Calu3 (cell line): ENCODE measurements at regions not wholly inside any gene's neighbourhood (a gene's known extent, or its start where the extent isn't known, plus 50 kb on each side); places are given as distances from the start of the nearest gene placed in this dataset.

Experiments
- BruUV-seq: library from RNA; stranded (reverse); fragments of 400-500 nt; replicated peaks from 2 replicates; lab custom pipeline; 2021; lab: Mats Ljungman, UMichigan
- CTCF ChIA-PET: fragments of 300-600 bp; sonication (Branson Sonifier 250); formaldehyde crosslinking; loops from one replicate; lab custom pipeline; 2022; ENCODE audit warnings: antibody characterized with exemption; lab: Charles Lee
- DNase-seq: peaks from one replicate; pipeline ENCODE4 v3.0.0; 2022
- H3K27ac Mint-ChIP-seq: one replicate; pipeline ENCODE4 v1.8.0; 2022; ENCODE audit warnings: mixed read lengths; ENCODE audit not compliant: unreplicated experiment
- H3K27me3 Mint-ChIP-seq: one replicate; pipeline ENCODE4 v1.8.0; 2022; ENCODE audit warnings: mixed read lengths; ENCODE audit not compliant: unreplicated experiment
- H3K36me3 Mint-ChIP-seq: one replicate; pipeline ENCODE4 v1.8.0; 2022; ENCODE audit warnings: mild to moderate bottlenecking, moderate library complexity, mixed read lengths; ENCODE audit not compliant: insufficient read depth, unreplicated experiment
- H3K4me1 Mint-ChIP-seq: one replicate; pipeline ENCODE4 v1.8.0; 2022; ENCODE audit warnings: mild to moderate bottlenecking, low read depth, mixed read lengths; ENCODE audit not compliant: unreplicated experiment
- H3K4me3 Mint-ChIP-seq: one replicate; pipeline ENCODE4 v1.8.0; 2022; ENCODE audit warnings: mild to moderate bottlenecking, low read depth, moderate library complexity, mixed read lengths; ENCODE audit not compliant: unreplicated experiment
- H3K9me3 Mint-ChIP-seq: one replicate; pipeline ENCODE4 v1.8.0; 2022; ENCODE audit warnings: low read depth, mixed read lengths; ENCODE audit not compliant: unreplicated experiment
- CTCF ChIP-seq: fragments of 200-600 bp; IDR thresholded peaks from one replicate; pipeline ENCODE4 v1.8.0; 2022; ENCODE audit warnings: antibody characterized with exemption; ENCODE audit not compliant: unreplicated experiment
- intact Hi-C: fragments of 100-400 bp; cut with micrococcal nuclease; formaldehyde crosslinking; loops from one replicate; pipeline ENCODE4 v1.10.0; 2022; ENCODE audit not compliant: unreplicated experiment

GRCh38 chr2:216808805-216809425, 50.9 kb downstream of the TNP1 start:
- H3K27me3 Mint-ChIP-seq, result no peaks in the 10 kb centered on the region
- H3K4me1 Mint-ChIP-seq, result no peaks in the 10 kb centered on the region
- no peaks in the 10 kb centered on the region for H3K36me3 Mint-ChIP-seq
- CTCF ChIA-PET, result no interaction called here
- H3K27ac Mint-ChIP-seq, result no peak overlapping the region
- H3K4me3 Mint-ChIP-seq, result no peak overlapping the region
- intact Hi-C loops, result no loop called here
- H3K9me3 Mint-ChIP-seq, result no peaks in the 10 kb centered on the region
- BruUV-seq, result no TSS peak
- DNase-seq, result no peak
- no peak for TF ChIP-seq CTCF

GRCh38 chr2:216807857-216808272, 52.0 kb downstream of the TNP1 start:
- no TSS peak for BruUV-seq
- no peaks in the 10 kb centered on the region for H3K36me3 Mint-ChIP-seq
- DNase-seq, result no peak
- H3K27ac Mint-ChIP-seq, result no peak overlapping the region
- no peak overlapping the region for H3K4me3 Mint-ChIP-seq
- CTCF ChIA-PET, result no interaction called here
- H3K27me3 Mint-ChIP-seq, result no peaks in the 10 kb centered on the region
- no peaks in the 10 kb centered on the region for H3K9me3 Mint-ChIP-seq
- no peaks in the 10 kb centered on the region for H3K4me1 Mint-ChIP-seq
- no peak for TF ChIP-seq CTCF
- intact Hi-C loops, result no loop called here

- Mint-ChIP-seq H3K27me3 (no peaks in the 10 kb centered on the region), H3K4me1 (no peaks in the 10 kb centered on the region), H3K27ac (no peak overlapping the region), H3K36me3 (no peaks in the 10 kb centered on the region), H3K4me3 (no peak overlapping the region), H3K9me3 (no peaks in the 10 kb centered on the region)
- CTCF ChIA-PET, result interaction anchor here (0.6 kb wide), 1 partner anchor 1561 kb away, joined by 3 read pairs; no protein-coding TSS in a partner anchor
- intact Hi-C loops, result no loop called here
- no peak for DNase-seq
- no TSS peak for BruUV-seq
- no peak for TF ChIP-seq CTCF
These were observed 55.2 kb downstream of the TNP1 start for GRCh38 chr2:216804357-216805350.

- CTCF ChIA-PET, result no interaction called here
- Mint-ChIP-seq H3K27ac (no peak overlapping the region), H3K4me1 (no peaks in the 10 kb centered on the region), H3K4me3 (no peak overlapping the region), H3K9me3 (no peaks in the 10 kb centered on the region), H3K36me3 (no peaks in the 10 kb centered on the region), H3K27me3 (no peaks in the 10 kb centered on the region)
- TF ChIP-seq CTCF, result no peak
- intact Hi-C loops, result no loop called here
- no peak for DNase-seq
- no TSS peak for BruUV-seq
These were observed 56.1 kb downstream of the TNP1 start for GRCh38 chr2:216803791-216804190.
